ENCODE measurements at regions not wholly inside any gene's neighbourhood (a gene's known extent, or its start where the extent isn't known, plus 50 kb on each side); places are given as distances from the start of the nearest gene placed in this dataset.

DNA sequence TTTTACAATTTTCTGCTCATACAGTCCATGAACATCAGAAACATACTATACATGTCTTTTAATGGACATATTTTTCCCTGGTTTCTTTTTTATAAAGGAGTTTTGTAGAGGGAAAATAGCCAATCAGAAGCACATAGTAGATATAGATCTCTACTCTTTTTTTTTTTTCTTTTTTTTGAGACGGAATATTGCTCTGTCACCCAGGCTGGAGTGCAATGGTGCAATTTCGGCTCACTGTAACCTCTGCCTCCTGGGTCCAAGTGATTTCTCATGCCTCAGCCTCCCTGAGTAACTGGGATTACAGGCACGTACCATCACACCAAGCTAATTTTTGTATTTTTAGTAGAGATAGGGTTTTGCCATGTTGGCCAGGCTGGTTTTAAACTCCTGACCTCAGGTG is 83.2 kb upstream of the MGAT5 start:
- TF ChIP-seq, protein P1, sequence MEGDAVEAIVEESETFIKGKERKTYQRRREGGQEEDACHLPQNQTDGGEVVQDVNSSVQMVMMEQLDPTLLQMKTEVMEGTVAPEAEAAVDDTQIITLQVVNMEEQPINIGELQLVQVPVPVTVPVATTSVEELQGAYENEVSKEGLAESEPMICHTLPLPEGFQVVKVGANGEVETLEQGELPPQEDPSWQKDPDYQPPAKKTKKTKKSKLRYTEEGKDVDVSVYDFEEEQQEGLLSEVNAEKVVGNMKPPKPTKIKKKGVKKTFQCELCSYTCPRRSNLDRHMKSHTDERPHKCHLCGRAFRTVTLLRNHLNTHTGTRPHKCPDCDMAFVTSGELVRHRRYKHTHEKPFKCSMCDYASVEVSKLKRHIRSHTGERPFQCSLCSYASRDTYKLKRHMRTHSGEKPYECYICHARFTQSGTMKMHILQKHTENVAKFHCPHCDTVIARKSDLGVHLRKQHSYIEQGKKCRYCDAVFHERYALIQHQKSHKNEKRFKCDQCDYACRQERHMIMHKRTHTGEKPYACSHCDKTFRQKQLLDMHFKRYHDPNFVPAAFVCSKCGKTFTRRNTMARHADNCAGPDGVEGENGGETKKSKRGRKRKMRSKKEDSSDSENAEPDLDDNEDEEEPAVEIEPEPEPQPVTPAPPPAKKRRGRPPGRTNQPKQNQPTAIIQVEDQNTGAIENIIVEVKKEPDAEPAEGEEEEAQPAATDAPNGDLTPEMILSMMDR (IDR thresholded peaks at IDR 0.05; ENCODE audit: poor library complexity, severe bottlenecking) = no peak
- no peak for TF ChIP-seq EP300 (conservative IDR thresholded peaks at IDR 0.05; ENCODE audit: poor library complexity, severe bottlenecking)
- TF ChIP-seq TAF1 (IDR thresholded peaks at IDR 0.05; ENCODE audit: low read depth) = no peak
- no peak for TF ChIP-seq POLR2AphosphoS5 (IDR thresholded peaks at IDR 0.05)
- TF ChIP-seq EZH2 (IDR thresholded peaks at IDR 0.05; ENCODE audit: borderline replicate concordance, insufficient read depth, low read length, poor library complexity, severe bottlenecking) = no peak
- no peak for TF ChIP-seq MXI1 (conservative IDR thresholded peaks at IDR 0.05; ENCODE audit: poor library complexity, severe bottlenecking)
- TF ChIP-seq, protein P2, sequence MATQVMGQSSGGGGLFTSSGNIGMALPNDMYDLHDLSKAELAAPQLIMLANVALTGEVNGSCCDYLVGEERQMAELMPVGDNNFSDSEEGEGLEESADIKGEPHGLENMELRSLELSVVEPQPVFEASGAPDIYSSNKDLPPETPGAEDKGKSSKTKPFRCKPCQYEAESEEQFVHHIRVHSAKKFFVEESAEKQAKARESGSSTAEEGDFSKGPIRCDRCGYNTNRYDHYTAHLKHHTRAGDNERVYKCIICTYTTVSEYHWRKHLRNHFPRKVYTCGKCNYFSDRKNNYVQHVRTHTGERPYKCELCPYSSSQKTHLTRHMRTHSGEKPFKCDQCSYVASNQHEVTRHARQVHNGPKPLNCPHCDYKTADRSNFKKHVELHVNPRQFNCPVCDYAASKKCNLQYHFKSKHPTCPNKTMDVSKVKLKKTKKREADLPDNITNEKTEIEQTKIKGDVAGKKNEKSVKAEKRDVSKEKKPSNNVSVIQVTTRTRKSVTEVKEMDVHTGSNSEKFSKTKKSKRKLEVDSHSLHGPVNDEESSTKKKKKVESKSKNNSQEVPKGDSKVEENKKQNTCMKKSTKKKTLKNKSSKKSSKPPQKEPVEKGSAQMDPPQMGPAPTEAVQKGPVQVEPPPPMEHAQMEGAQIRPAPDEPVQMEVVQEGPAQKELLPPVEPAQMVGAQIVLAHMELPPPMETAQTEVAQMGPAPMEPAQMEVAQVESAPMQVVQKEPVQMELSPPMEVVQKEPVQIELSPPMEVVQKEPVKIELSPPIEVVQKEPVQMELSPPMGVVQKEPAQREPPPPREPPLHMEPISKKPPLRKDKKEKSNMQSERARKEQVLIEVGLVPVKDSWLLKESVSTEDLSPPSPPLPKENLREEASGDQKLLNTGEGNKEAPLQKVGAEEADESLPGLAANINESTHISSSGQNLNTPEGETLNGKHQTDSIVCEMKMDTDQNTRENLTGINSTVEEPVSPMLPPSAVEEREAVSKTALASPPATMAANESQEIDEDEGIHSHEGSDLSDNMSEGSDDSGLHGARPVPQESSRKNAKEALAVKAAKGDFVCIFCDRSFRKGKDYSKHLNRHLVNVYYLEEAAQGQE (IDR thresholded peaks at IDR 0.05; ENCODE audit: borderline replicate concordance) = no peak
- TF ChIP-seq SMC3 (conservative IDR thresholded peaks at IDR 0.05; ENCODE audit: poor library complexity) = no peak
- no peak for TF ChIP-seq RAD21 (conservative IDR thresholded peaks at IDR 0.05)
